ENCODE measurements at regions not wholly inside any gene's neighbourhood (a gene's known extent, or its start where the extent isn't known, plus 50 kb on each side); places are given as distances from the start of the nearest gene placed in this dataset.

DNA sequence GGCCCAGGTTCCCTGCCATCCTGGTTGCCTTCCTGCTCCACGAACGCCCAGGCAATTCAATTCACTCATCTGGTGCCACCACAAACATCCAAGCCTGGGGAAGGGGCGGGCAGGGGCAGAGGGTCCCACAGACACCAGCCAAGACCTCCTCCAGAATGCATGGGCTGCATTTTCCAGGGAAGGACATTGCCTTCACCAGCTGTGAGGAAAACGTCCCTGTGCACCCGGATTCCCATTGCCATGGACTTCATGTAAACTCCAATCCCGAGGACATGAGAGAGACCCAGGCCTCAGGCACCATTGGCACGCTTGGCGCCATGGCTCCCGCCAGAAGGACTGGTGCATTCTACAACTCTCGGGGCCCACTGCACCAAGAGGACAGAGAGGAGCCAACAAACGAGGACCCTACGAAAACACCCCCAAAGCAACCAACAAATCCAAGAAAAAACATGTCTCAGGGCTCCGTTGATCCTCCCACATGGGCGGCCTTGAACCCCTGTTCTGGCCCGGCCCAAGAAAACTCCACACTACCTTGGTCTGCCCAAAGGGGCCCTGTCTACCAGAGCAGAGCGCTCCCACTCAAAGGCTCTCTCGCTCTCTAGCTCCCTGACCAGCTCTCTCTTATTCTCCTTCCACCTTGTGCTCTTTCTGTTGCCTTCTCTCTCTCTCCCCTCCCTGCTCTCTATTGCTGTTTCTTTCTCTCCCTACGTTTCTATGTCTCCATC, 183.9 kb downstream of the ALG10 start (continued):
- TF ChIP-seq, protein P1, sequence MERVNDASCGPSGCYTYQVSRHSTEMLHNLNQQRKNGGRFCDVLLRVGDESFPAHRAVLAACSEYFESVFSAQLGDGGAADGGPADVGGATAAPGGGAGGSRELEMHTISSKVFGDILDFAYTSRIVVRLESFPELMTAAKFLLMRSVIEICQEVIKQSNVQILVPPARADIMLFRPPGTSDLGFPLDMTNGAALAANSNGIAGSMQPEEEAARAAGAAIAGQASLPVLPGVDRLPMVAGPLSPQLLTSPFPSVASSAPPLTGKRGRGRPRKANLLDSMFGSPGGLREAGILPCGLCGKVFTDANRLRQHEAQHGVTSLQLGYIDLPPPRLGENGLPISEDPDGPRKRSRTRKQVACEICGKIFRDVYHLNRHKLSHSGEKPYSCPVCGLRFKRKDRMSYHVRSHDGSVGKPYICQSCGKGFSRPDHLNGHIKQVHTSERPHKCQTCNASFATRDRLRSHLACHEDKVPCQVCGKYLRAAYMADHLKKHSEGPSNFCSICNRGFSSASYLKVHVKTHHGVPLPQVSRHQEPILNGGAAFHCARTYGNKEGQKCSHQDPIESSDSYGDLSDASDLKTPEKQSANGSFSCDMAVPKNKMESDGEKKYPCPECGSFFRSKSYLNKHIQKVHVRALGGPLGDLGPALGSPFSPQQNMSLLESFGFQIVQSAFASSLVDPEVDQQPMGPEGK (tag by site-specific recombination; IDR thresholded peaks at IDR 0.05): no peak

DNA sequence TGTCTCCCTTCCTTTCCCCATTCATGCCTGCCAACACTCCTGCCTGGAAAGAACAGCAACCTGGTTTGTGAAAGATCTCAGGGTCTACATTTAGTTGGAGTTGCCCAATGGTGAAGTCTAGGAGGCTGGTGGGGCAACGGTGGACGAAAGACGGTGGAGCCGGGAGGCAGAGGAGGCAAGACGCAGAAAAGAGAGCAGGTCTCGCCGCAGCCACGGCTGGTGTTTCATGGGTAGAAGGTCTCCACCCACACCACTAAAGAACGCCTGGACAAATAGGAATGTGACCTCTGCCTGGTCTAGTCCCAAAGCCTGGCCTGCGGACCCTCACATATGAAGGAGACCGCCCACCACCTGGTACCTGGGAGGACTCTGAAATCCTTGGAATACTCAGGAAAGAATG, 185.6 kb downstream of the ALG10 start:
- no peaks in the 10 kb centered on the region for H3K4me1 ChIP-seq (ENCODE audit: control insufficient read depth, insufficient read depth, low read length)
- ChIA-PET CTCF (interaction anchor here (0.5 kb wide), 1 partner anchor 8 kb away, joined by 4 read pairs; no protein-coding TSS in a partner anchor), POLR2A (no interaction called here)
- H3K9me3 ChIP-seq (ENCODE audit: control insufficient read depth, insufficient read depth, low read depth, low read length): no peaks in the 10 kb centered on the region
- no peak overlapping the region for H3K4me3 ChIP-seq (ENCODE audit: low read depth, low read length)
- TF ChIP-seq ZNF791 (tag by site-specific recombination; IDR thresholded peaks at IDR 0.05): no peak
- TF ChIP-seq, protein P2, sequence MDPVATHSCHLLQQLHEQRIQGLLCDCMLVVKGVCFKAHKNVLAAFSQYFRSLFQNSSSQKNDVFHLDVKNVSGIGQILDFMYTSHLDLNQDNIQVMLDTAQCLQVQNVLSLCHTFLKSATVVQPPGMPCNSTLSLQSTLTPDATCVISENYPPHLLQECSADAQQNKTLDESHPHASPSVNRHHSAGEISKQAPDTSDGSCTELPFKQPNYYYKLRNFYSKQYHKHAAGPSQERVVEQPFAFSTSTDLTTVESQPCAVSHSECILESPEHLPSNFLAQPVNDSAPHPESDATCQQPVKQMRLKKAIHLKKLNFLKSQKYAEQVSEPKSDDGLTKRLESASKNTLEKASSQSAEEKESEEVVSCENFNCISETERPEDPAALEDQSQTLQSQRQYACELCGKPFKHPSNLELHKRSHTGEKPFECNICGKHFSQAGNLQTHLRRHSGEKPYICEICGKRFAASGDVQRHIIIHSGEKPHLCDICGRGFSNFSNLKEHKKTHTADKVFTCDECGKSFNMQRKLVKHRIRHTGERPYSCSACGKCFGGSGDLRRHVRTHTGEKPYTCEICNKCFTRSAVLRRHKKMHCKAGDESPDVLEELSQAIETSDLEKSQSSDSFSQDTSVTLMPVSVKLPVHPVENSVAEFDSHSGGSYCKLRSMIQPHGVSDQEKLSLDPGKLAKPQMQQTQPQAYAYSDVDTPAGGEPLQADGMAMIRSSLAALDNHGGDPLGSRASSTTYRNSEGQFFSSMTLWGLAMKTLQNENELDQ (tag by site-specific recombination; IDR thresholded peaks at IDR 0.05; ENCODE audit: low read depth): no peak
- no peak for TF ChIP-seq HOXC10 (CRISPR knock-in tag; IDR thresholded peaks at IDR 0.05)
- no peak for TF ChIP-seq IKZF3 (tag by site-specific recombination; IDR thresholded peaks at IDR 0.05)
- TF ChIP-seq, protein P3, sequence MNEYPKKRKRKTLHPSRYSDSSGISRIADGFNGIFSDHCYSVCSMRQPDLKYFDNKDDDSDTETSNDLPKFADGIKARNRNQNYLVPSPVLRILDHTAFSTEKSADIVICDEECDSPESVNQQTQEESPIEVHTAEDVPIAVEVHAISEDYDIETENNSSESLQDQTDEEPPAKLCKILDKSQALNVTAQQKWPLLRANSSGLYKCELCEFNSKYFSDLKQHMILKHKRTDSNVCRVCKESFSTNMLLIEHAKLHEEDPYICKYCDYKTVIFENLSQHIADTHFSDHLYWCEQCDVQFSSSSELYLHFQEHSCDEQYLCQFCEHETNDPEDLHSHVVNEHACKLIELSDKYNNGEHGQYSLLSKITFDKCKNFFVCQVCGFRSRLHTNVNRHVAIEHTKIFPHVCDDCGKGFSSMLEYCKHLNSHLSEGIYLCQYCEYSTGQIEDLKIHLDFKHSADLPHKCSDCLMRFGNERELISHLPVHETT (tag by site-specific recombination; IDR thresholded peaks at IDR 0.05): no peak
- no peak for TF ChIP-seq ZNF747 (tag by site-specific recombination; IDR thresholded peaks at IDR 0.05)
- TF ChIP-seq ZNF416 (tag by site-specific recombination; IDR thresholded peaks at IDR 0.05): no peak
- no peak for TF ChIP-seq RBAK (tag by site-specific recombination; IDR thresholded peaks at IDR 0.05)
- H3K27ac ChIP-seq (ENCODE audit: extremely low read depth, low read depth, low read length): no peak overlapping the region
- no peaks in the 10 kb centered on the region for H3K36me3 ChIP-seq (ENCODE audit: control insufficient read depth in 2 of 2, insufficient read depth in 1 of 2, low read length in 2 of 2)

DNA sequence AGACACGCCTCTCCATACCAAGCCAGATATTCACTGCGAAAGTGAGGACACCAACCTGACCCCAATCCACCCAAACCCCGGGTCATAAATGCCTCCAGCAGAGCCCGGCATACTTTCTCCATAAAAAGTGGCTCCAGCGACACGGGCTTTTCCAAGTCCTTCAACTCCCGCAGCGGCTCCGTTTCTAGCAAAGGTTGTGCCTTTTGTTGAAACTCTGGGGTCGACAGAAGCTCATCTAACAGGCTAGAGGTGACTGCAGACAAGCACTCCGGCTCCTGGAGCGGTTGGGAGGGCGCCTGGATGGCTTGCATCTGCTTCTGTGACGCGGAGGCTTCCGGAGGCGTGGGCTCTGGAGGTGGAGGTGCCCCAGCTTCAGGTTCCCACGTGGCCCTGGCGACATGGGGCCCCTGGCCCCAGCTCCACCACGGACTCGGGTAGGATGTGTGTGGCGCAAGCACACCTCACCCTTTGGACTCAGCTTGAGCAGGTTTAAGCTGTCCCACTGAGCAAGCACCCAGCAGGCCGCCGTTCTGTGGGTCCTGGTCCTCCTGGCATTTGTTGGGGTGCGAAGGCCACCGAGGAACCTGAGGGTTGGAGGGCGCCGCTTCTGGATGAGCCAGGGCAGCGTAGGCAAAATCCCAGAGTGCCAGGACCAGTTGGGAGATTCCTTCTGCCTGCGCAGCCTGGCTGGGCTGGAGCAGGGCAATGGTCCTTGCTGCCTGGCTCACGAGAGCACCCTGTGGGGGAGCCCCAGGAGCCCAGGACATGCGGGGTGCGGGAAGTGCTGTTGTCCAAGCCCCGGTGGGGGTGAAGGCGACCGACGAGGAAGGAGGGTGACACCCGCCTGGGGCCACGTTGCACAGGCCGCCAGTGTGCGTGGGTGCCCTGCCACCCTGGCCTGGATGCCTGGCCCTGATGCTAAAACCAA, 186.3 kb downstream of the ALG10 start:
- H3K9me3 ChIP-seq (ENCODE audit: control insufficient read depth, insufficient read depth, low read depth, low read length): no peaks in the 10 kb centered on the region
- ChIA-PET POLR2A (no interaction called here), CTCF (no interaction called here)
- H3K4me3 ChIP-seq (ENCODE audit: low read depth, low read length): no peak overlapping the region
- H3K36me3 ChIP-seq (ENCODE audit: control insufficient read depth in 2 of 2, insufficient read depth in 1 of 2, low read length in 2 of 2): no peaks in the 10 kb centered on the region
- H3K4me1 ChIP-seq (ENCODE audit: control insufficient read depth, insufficient read depth, low read length): no peaks in the 10 kb centered on the region
- H3K27ac ChIP-seq (ENCODE audit: extremely low read depth, low read depth, low read length): no peak overlapping the region
- TF ChIP-seq, protein P4, sequence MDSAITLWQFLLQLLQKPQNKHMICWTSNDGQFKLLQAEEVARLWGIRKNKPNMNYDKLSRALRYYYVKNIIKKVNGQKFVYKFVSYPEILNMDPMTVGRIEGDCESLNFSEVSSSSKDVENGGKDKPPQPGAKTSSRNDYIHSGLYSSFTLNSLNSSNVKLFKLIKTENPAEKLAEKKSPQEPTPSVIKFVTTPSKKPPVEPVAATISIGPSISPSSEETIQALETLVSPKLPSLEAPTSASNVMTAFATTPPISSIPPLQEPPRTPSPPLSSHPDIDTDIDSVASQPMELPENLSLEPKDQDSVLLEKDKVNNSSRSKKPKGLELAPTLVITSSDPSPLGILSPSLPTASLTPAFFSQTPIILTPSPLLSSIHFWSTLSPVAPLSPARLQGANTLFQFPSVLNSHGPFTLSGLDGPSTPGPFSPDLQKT (IDR thresholded peaks at IDR 0.05; ENCODE audit: borderline replicate concordance, low read depth, low read length): no peak
- TF ChIP-seq ZBTB21 (tag by site-specific recombination; IDR thresholded peaks at IDR 0.05) (no peak), ZNF214 (tag by site-specific recombination; IDR thresholded peaks at IDR 0.05; ENCODE audit: borderline replicate concordance) (no peak), ZBTB1 (tag by site-specific recombination; IDR thresholded peaks at IDR 0.05) (no peak), ZNF555 (tag by site-specific recombination; conservative IDR thresholded peaks at IDR 0.05) (no peak), OSR2 (tag by site-specific recombination; IDR thresholded peaks at IDR 0.05) (no peak), ZNF174 (tag by site-specific recombination; IDR thresholded peaks at IDR 0.05) (no peak), HOXD13 (CRISPR knock-in tag; IDR thresholded peaks at IDR 0.05; ENCODE audit: borderline replicate concordance) (no peak), ZNF701 (tag by site-specific recombination; IDR thresholded peaks at IDR 0.05) (no peak), ZNF664 (tag by site-specific recombination; IDR thresholded peaks at IDR 0.05) (no peak), ZNF146 (tag by site-specific recombination; IDR thresholded peaks at IDR 0.05) (no peak), SCRT2 (tag by site-specific recombination; IDR thresholded peaks at IDR 0.05) (no peak)
- TF ChIP-seq, protein P5, sequence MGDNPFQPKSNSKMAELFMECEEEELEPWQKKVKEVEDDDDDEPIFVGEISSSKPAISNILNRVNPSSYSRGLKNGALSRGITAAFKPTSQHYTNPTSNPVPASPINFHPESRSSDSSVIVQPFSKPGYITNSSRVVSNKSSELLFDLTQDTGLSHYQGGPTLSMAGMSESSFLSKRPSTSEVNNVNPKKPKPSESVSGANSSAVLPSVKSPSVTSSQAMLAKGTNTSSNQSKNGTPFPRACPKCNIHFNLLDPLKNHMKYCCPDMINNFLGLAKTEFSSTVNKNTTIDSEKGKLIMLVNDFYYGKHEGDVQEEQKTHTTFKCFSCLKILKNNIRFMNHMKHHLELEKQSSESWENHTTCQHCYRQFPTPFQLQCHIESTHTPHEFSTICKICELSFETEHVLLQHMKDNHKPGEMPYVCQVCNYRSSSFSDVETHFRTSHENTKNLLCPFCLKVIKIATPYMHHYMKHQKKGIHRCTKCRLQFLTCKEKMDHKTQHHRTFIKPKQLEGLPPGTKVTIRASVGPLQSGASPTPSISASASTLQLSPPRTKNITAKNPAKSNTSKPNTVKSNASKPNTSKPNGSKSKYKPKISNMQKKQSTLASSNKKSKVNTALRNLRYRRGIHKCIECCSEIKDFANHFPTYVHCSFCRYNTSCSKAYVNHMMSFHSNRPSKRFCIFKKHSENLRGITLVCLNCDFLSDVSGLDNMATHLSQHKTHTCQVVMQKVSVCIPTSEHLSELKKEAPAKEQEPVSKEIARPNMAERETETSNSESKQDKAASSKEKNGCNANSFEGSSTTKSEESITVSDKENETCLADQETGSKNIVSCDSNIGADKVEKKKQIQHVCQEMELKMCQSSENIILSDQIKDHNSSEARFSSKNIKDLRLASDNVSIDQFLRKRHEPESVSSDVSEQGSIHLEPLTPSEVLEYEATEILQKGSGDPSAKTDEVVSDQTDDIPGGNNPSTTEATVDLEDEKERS (tag by site-specific recombination; IDR thresholded peaks at IDR 0.05): no peak
